ENCODE measurements at regions not wholly inside any gene's neighbourhood (a gene's known extent, or its start where the extent isn't known, plus 50 kb on each side); places are given as distances from the start of the nearest gene placed in this dataset.

DNA sequence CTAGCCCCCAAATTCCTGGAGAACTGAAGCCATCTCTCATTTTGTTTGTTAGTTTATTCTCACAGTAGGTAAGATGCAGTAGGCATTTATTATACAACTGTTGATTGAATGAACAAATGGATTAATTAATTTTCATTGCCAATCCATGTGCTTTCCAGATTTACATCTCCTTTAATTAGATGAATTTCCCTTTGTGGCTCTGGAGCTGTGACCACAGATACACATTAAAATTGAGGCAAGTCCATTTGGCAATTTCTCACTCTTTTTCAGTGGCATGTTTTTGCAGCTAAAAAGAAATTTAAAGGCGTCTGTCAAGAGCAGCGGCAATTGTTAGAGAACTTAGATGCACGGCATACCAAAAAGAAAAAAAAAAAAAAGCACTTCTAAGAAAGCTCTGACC lies 635.4 kb upstream of the SOX9 start:
- Histone ChIP-seq H3K36me3 (replicated peaks; ENCODE audit: insufficient read depth, low read depth) (no peaks in the 10 kb centered on the region), H3K27ac (no peak overlapping the region), H3K4me2 (no peak overlapping the region), H2AFZ (no peak overlapping the region), H3K27me3 (no peaks in the 10 kb centered on the region), H3K79me2 (no peaks in the 10 kb centered on the region), H3K9me3 (ENCODE audit: low read depth) (no peaks in the 10 kb centered on the region), H3K9me2 (replicated peaks; ENCODE audit: insufficient read depth) (no peaks in the 10 kb centered on the region), H3K4me1 (ENCODE audit: insufficient read depth) (no peaks in the 10 kb centered on the region), H3K4me3 (no peak overlapping the region), H4K20me1 (ENCODE audit: insufficient read depth, poor library complexity, severe bottlenecking) (no peaks in the 10 kb centered on the region)
- 93% methylated on average over 3 of the region's 3 CpGs for WGBS (ENCODE audit: low lambda C conversion rate, missing lambda C conversion rate)
- no peak for DNase-seq (ENCODE audit: low spot score)
- TF ChIP-seq EZH2phosphoT487 (IDR thresholded peaks at IDR 0.05; ENCODE audit: low read depth, severe bottlenecking, unreplicated experiment) (no peak), CTCF (IDR thresholded peaks at IDR 0.05; ENCODE audit: poor library complexity) (no peak), EZH2 (IDR thresholded peaks at IDR 0.05; ENCODE audit: borderline replicate concordance) (no peak)

DNA sequence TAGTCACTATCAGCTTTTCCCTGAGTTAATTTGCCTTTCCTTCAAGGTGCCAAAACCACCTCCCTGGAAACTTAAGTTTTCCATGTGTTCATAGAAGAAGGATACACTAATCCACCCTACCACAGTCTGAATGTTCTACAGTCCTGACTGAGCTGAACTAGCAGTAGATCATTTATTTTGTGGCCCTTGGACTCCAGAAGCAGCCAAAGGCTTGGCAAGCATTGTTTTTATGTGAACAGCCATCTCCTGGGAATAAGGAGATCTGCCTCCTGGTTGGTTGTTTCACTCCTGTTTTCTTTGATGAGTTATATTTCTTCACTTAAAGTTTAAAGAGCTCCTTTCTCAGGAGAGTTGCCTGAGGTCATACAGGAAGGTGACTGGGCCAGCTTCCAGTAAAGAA lies 634.6 kb upstream of the SOX9 start:
- Histone ChIP-seq H3K36me3 (replicated peaks; ENCODE audit: insufficient read depth, low read depth) (no peaks in the 10 kb centered on the region), H3K9me2 (replicated peaks; ENCODE audit: insufficient read depth) (no peaks in the 10 kb centered on the region), H3K9me3 (ENCODE audit: low read depth) (no peaks in the 10 kb centered on the region), H4K20me1 (ENCODE audit: insufficient read depth, poor library complexity, severe bottlenecking) (no peaks in the 10 kb centered on the region), H3K27me3 (no peaks in the 10 kb centered on the region), H3K27ac (no peak overlapping the region), H2AFZ (no peak overlapping the region), H3K79me2 (no peaks in the 10 kb centered on the region), H3K4me3 (no peak overlapping the region), H3K4me1 (ENCODE audit: insufficient read depth) (no peaks in the 10 kb centered on the region), H3K4me2 (no peak overlapping the region)
- DNase-seq (ENCODE audit: low spot score) = no peak
- no peak for TF ChIP-seq EZH2phosphoT487 (IDR thresholded peaks at IDR 0.05; ENCODE audit: low read depth, severe bottlenecking, unreplicated experiment)
- TF ChIP-seq EZH2 (IDR thresholded peaks at IDR 0.05; ENCODE audit: borderline replicate concordance) = no peak
- no peak for TF ChIP-seq CTCF (IDR thresholded peaks at IDR 0.05; ENCODE audit: poor library complexity)

DNA sequence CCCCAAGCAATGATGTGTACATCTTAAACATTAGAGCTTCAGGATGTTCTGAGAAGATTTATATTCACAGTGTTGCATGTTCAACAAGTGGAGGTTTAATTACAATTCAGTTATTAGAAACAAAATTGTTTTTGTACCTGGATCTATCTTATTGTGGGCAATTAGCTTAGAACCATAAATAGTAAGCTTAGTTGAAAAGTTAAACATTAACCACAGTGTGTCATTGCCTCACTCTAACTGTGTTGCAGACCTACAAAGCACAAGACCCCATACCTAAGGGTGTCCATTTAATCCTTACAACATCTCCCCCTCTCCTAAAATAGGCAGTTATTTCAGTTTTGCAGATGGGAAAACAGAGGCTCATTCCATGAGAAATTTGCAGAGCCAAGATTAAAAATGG lies 632.0 kb upstream of the SOX9 start:
- H3K79me2 ChIP-seq = no peaks in the 10 kb centered on the region
- H3K27me3 ChIP-seq = no peaks in the 10 kb centered on the region
- H3K9me3 ChIP-seq (ENCODE audit: low read depth) = no peaks in the 10 kb centered on the region
- H4K20me1 ChIP-seq (ENCODE audit: insufficient read depth, poor library complexity, severe bottlenecking) = no peaks in the 10 kb centered on the region
- no peaks in the 10 kb centered on the region for H3K36me3 ChIP-seq (replicated peaks; ENCODE audit: insufficient read depth, low read depth)
- no peak overlapping the region for H3K27ac ChIP-seq
- H3K9me2 ChIP-seq (replicated peaks; ENCODE audit: insufficient read depth) = no peaks in the 10 kb centered on the region
- no peak overlapping the region for H2AFZ ChIP-seq
- TF ChIP-seq EZH2phosphoT487 (IDR thresholded peaks at IDR 0.05; ENCODE audit: low read depth, severe bottlenecking, unreplicated experiment) (no peak), EZH2 (IDR thresholded peaks at IDR 0.05; ENCODE audit: borderline replicate concordance) (no peak), CTCF (IDR thresholded peaks at IDR 0.05; ENCODE audit: poor library complexity) (no peak)
- no peak for DNase-seq (ENCODE audit: low spot score)
- no peak overlapping the region for H3K4me3 ChIP-seq
- no peaks in the 10 kb centered on the region for H3K4me1 ChIP-seq (ENCODE audit: insufficient read depth)
- no peak overlapping the region for H3K4me2 ChIP-seq

All from hepatocyte (in vitro differentiated cells).